Stimulated activated CD4-positive, alpha-beta T cell treated with anti-CD3 and anti-CD28 coated beads, Interleukin-12 subunit alpha, Interleukin-12 subunit beta, amount 100 ng/mL, for 4 hours (primary cell): ENCODE measurements at regions not wholly inside any gene's neighbourhood (a gene's known extent, or its start where the extent isn't known, plus 50 kb on each side); places are given as distances from the start of the nearest gene placed in this dataset.
A peak's percentile ranks its signal among the peaks of the same experiment; 100 is the strongest.
"Not testable (repeated sequence)": the region's sequence is repeated elsewhere in the genome, so short reads cannot be mapped to it uniquely, and the experiment has no call there.

ENCODE experiments used
- DNase-seq: peaks from one replicate; pipeline ENCODE4 v3.0.0-alpha.2; 2020

DNA sequence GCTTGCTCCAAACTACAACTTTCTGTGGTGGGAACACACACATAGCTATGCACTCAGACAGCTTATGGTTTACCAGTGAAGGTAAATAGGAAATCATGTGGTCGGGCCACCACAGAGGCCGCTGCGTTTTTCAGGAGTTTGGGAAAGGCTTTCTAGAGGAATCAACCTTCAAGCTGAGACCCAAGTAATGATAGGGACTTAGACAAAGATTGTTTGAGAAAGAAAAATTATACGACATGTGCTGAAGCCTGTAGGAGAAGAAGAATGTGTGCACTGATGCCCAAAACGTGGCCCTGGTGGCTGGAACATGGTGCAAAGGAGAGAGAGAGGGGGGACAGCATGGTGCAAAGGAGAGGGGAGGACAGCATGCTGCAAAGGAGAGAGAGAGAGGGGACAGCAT is 61.2 kb upstream of the VIPR2 start:
- no peak for DNase-seq

DNA sequence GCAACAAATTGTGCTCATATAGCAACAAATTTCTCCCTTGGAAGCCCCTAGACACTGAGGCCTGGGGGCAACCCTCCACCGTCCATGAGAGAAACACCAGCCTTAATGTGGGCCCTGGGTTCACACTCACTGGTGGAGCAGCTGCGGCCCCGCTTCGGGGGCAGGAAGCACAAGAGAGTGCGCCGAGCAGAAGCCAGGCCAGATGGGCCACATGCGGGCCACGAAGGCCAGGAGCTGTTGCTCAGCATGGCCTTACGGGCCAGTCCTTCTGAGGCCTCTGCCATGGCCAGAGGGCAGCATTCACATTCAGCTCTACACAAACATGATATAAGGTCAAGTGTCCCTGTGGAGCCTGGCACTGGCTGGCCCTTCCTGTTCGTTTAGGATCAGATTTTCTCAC is 60.0 kb upstream of the VIPR2 start:
- no peak for DNase-seq

DNA sequence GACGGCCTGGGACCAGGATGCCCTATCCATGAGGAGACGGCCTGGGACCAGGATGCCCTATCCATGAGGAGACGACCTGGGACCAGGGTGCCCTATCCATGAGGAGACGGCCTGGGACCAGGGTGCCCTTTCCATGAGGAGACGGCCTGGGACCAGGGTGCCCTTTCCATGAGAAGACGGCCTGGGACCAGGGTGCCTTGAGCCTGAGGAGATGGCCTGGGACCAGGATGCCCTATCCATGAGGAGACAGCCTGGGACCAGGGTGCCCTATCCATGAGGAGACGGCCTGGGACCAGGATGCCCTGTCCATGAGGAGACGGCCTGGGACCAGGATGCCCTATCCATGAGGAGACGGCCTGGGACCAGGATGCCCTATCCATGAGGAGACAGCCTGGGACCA is 58.6 kb upstream of the VIPR2 start:
- DNase-seq, result not testable (repeated sequence)

DNA sequence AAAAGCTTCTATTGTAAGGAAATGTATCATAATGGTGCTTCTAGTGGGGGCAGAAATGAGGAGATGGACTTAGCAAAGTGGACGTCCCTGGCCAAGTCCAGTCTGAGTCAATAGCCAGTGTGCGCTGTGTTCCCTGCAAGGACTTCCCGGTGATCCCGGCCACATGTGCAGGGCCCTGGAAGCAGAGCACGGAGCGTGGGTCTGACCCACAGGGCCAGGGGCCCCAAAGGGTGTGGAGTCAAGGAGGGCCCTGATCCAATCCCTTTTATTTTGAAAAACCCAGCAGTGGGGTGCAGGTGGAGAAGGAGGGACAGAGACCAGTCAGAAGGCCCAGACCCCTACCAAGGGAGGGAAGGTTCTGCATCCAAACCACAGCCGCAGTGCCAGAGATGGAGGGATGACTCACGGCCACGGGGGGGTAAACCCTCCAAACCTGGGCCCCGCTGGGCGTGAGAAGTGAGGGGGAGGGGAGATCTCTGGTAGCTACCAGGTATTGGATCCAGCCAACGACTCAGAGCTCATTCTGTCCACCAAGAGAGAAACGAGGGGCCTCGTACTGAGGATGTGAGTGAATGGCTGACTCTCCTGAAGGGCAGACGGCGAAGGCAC is 57.2 kb upstream of the VIPR2 start:
- no peak for DNase-seq

DNA sequence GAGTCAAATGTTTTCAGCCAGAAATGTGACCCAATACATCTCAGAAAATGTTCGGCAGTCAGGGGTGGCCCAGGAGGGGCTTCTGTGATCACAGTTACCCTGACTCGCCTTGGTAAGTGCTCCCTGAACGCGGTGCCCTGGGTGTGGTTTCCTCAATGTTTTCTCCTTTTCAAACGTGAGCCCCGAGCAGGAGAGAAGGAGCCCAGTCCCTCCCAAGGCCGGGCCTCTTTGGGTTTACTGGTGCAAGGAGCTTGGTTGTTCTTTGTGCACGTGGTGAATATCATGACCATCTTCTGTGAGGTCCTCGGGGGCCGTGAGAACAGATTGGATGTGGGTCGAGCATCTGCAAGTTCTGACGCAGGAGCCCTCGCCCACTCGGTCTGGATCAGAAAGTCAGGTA is 55.8 kb upstream of the VIPR2 start:
- DNase-seq, result no peak

DNA sequence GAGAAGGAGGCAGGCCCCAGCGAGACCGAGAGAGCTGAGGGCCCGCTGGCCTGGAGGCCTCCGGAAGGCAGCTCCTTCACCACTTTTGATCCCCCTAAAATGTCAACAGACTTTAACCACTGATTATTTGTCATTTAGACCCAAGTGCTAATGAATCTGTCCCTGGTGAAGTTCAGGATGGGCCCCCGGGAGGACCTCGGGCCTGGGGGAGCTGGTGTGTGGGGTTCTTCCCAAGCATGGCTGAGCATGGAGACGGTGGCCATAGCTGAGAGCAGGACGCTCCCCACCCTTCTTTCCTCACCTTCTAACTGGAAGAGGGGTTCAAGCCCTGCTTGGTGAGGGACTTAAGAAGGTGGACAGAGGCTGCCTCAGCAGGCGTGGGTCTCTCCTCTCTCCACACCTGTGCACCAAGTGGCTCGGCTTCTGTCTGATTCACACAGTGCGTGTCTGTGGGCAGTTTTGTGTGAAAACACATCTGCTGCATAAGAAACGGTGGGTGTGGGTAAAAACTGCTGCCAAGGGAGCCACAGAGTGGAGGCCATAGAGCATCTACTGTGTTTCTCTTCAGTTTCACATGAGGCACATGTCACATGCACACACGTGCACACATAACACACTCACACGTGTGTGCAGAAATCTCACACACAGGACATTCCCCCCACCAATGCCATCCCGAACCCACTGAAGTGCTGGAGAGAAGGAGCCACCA is 53.5 kb upstream of the VIPR2 start:
- DNase-seq, result no peak

DNA sequence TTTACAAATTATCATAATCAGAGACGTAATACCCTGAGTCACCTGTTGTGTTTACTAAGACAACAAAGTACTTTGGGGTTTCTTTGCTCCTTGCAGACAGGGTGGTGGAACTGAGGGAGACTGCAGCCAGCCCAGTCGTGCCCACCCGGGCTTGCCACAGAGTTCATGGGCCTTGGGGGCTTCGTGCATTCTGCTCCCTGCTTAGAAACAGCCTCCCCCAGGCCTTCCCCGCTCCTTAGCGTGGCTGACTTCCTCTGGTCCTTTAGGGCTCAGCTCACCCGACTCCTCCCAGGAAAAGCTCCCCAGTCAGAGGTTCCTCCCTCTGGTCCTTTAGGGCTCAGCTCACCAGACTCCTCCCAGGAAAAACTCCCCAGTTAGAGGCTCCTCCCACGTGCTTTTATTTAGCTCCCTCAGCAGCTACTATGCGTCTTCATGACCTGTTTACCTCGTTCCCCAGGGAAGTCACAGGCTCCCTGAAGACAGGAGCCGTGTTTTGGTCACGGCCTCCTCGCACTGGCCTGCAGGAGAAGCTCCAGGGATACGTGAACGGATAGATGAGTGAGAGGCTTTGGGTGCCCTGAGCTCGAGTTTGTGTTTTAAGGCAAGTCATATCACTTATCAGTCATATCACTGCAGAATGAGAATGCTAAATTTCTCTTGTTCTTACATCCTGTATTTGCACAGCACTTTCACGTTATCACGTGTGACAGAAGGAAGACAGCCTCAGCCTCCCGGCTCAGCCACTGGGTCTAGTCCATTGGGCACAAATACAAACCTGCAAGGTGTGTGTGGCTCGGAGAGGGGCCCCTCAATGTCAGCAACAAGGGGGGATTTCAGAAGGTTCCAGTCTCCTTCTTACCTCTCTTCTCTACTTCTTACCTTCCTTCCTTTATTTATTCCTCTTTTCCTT is 52.7 kb upstream of the VIPR2 start:
- DNase-seq, result peak; percentile 20

DNA sequence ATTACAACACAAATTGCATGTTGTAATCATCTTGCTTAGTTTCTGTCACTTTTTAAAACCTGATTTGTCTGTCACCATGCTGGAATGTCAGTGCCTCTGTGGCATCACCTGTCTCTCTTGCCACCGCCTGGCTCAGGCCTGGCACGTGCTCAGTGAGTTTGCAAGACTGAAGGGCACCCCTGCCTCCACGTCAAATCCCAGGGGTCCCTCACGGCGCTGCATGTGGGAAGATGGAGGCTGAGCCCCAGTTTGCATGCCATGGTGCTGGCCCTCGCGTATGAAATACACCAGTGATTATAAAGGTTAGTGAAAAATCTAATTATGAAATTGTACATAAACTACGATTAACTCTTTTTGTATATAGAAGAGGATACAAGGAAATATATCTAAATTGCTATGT is 51.9 kb upstream of the VIPR2 start:
- DNase-seq, result no peak

DNA sequence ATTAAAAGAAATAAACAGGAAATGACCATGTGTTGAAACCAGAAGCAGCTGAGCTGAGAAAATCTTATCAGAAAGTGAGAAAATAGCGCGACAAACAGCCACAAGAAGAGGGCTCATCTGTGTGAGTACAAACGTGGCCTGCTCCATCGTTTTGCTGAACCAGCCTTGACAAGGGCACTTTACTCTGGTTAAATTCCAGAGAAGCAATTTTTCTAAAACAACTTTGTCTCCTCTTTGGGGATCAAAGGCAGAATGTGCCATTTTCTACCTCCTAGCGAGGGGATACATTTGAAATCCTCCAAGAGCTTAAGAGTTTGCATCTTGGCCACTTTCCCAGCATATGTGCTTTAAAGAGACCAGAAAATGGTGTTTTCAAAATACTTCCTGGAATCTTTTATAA is 51.3 kb upstream of the VIPR2 start:
- DNase-seq, result no peak
